ENCODE measurements at regions not wholly inside any gene's neighbourhood (a gene's known extent, or its start where the extent isn't known, plus 50 kb on each side); places are given as distances from the start of the nearest gene placed in this dataset.

- TF ChIP-seq REST (IDR thresholded peaks at IDR 0.05; ENCODE audit: low read depth) (no peak), ZFX (IDR thresholded peaks at IDR 0.05) (no peak), ATF3 (IDR thresholded peaks at IDR 0.05) (no peak), POLR2AphosphoS5 (IDR thresholded peaks at IDR 0.05; ENCODE audit: low read depth, low read length) (no peak), TCF7L2 (IDR thresholded peaks at IDR 0.05; ENCODE audit: borderline replicate concordance, extremely low read depth, insufficient read depth, insufficient read length) (no peak), ZNF274 (IDR thresholded peaks at IDR 0.05; ENCODE audit: low read depth, low read length) (no peak), POLR2A (IDR thresholded peaks at IDR 0.05; ENCODE audit: borderline replicate concordance, extremely low read depth, insufficient read depth, insufficient read length) (no peak)
These were observed 201.9 kb upstream of the MCTP2 start (continued) for GRCh38 chr15:94029495-94029894.

GRCh38 chr15:94028809-94029208, 202.6 kb upstream of the MCTP2 start:
- TF ChIP-seq EGR1 (IDR thresholded peaks at IDR 0.05; ENCODE audit: low read depth) = no peak
- TF ChIP-seq CEBPB (IDR thresholded peaks at IDR 0.05; ENCODE audit: low read depth) = no peak
- TF ChIP-seq POLR2AphosphoS5 (IDR thresholded peaks at IDR 0.05; ENCODE audit: low read depth, low read length) = no peak
- TF ChIP-seq RAD21 (IDR thresholded peaks at IDR 0.05; ENCODE audit: low read depth) = no peak
- no peak for TF ChIP-seq CBX3 (IDR thresholded peaks at IDR 0.05; ENCODE audit: low read depth)
- TF ChIP-seq SP1 (IDR thresholded peaks at IDR 0.05; ENCODE audit: low read depth) = no peak
- no peak for TF ChIP-seq ATF3 (IDR thresholded peaks at IDR 0.05)
- no peak for TF ChIP-seq JUND (IDR thresholded peaks at IDR 0.05)
- TF ChIP-seq FOSL1 (IDR thresholded peaks at IDR 0.05; ENCODE audit: low read depth) = no peak
- no peak; the same call in 1 of the 2 replicates for TF ChIP-seq ZFX (IDR thresholded peaks at IDR 0.05)
- Histone ChIP-seq H3K9me3 (ENCODE audit: control insufficient read depth in 1 of 2, insufficient read depth in 1 of 2, low read depth in 1 of 2, low read length in 2 of 2) (no peaks in the 10 kb centered on the region), H3K79me2 (ENCODE audit: insufficient read depth, low read length) (no peaks in the 10 kb centered on the region), H2AFZ (ENCODE audit: low read depth, low read length, poor library complexity, severe bottlenecking) (no peak overlapping the region), H3K4me2 (ENCODE audit: low read length) (no peak overlapping the region), H3K9ac (ENCODE audit: low read length) (no peak overlapping the region), H3K27ac (ENCODE audit: low read depth, low read length) (no peak overlapping the region), H3K4me1 (ENCODE audit: control insufficient read depth in 1 of 2, insufficient read depth in 2 of 2, low read length in 2 of 2) (no peaks in the 10 kb centered on the region), H3K4me3 (replicated peaks in 1 of 2; ENCODE audit: low read depth in 1 of 2, low read length in 2 of 2) (no peak overlapping the region), H3K27me3 (ENCODE audit: insufficient read depth, low read length) (peaks cover 8% of the 10 kb centered on the region; the same call in 1 of the 2 replicates), H3K9me2 (ENCODE audit: insufficient read depth) (no peaks in the 10 kb centered on the region), H4K20me1 (ENCODE audit: insufficient read depth) (no peaks in the 10 kb centered on the region), H3K36me3 (ENCODE audit: control insufficient read depth in 1 of 2, insufficient read depth in 2 of 2, low read length in 2 of 2) (no peaks in the 10 kb centered on the region)
- ChIA-PET CTCF (no interaction called here), POLR2A (no interaction called here), RAD21 (ENCODE audit: low non-redundant PET in 1 of 2, low total read pairs in 2 of 2, uncharacterized antibody in 2 of 2, unreplicated experiment in 2 of 2) (no interaction called here)
- intact Hi-C loops (cut with micrococcal nuclease) = no loop called here
- no TSS peak for BruUV-seq (replicated peaks)
- ATAC-seq = peak; percentile 36; the same call in 1 of the 2 replicates
- DNase-seq (ENCODE audit: low read depth, low spot score) = no peak
